Spinal cord (tissue), 9 donors: ENCODE measurements at regions not wholly inside any gene's neighbourhood (a gene's known extent, or its start where the extent isn't known, plus 50 kb on each side); places are given as distances from the start of the nearest gene placed in this dataset.

Experiments
- DNase-seq, 6 donors: peaks; one replicate each; pipeline versions ENCODE4 v3.0.0 to v3.0.0-alpha.2; 2013 to 2015; ENCODE audit warnings: low spot score in 6 of 6, low read depth in 4 of 6
- H3K27ac ChIP-seq: one replicate; pipeline ENCODE4 v1.5.1; 2013; ENCODE audit warnings: low read depth, low read length, control low read depth
- H3K27me3 ChIP-seq: one replicate; pipeline ENCODE4 v1.6.1; 2013; ENCODE audit warnings: low read length; ENCODE audit not compliant: control insufficient read depth, insufficient read depth
- H3K36me3 ChIP-seq: one replicate; pipeline ENCODE4 v1.6.1; 2013; ENCODE audit warnings: low read length; ENCODE audit not compliant: control insufficient read depth, insufficient read depth
- H3K4me1 ChIP-seq: one replicate; pipeline ENCODE4 v1.6.1; 2013; ENCODE audit warnings: low read length; ENCODE audit not compliant: control insufficient read depth, insufficient read depth
- H3K4me3 ChIP-seq: one replicate; pipeline ENCODE4 v1.5.1; 2013; ENCODE audit warnings: low read depth, low read length, control low read depth
- H3K9me3 ChIP-seq: one replicate; pipeline ENCODE4 v1.6.1; 2013; ENCODE audit warnings: low read length; ENCODE audit not compliant: control insufficient read depth, insufficient read depth
- WGBS: methylation state at CpG from one replicate; pipeline ENCODE4 v1.1.5; 2013; ENCODE audit warnings: missing lambda C conversion rate; ENCODE audit not compliant: insufficient coverage; 5-methylcytosine and 5-hydroxymethylcytosine counted together
- donor health status: healthy.

- Histone ChIP-seq H3K27ac (no peak overlapping the region), H3K9me3 (no peaks in the 10 kb centered on the region), H3K4me1 (peaks cover 32% of the 10 kb centered on the region), H3K4me3 (no peak overlapping the region), H3K27me3 (no peaks in the 10 kb centered on the region), H3K36me3 (no peaks in the 10 kb centered on the region)
- WGBS: 70% methylated on average over 2 of the region's 7 CpGs
- DNase-seq: no peak
Measured at GRCh38 chr2:109062145-109062858, 66.7 kb upstream of the SH3RF3 start.

GRCh38 chr2:109061736-109062135 lies 67.3 kb upstream of the SH3RF3 start:
- no peaks in the 10 kb centered on the region for H3K36me3 ChIP-seq
- H3K27ac ChIP-seq: no peak overlapping the region
- no peaks in the 10 kb centered on the region for H3K9me3 ChIP-seq
- DNase-seq: no peak
- no peaks in the 10 kb centered on the region for H3K27me3 ChIP-seq
- H3K4me1 ChIP-seq: peaks cover 32% of the 10 kb centered on the region
- WGBS: 89% methylated on average over 4 of the region's 4 CpGs
- no peak overlapping the region for H3K4me3 ChIP-seq

- no CpG with 5 or more reads among the region's 3 CpGs for WGBS
- H3K4me3 ChIP-seq: no peak overlapping the region
- no peaks in the 10 kb centered on the region for H3K9me3 ChIP-seq
- peaks cover 32% of the 10 kb centered on the region for H3K4me1 ChIP-seq
- H3K27me3 ChIP-seq: no peaks in the 10 kb centered on the region
- H3K36me3 ChIP-seq: no peaks in the 10 kb centered on the region
- H3K27ac ChIP-seq: no peak overlapping the region
- DNase-seq: no peak
Measured at GRCh38 chr2:109060496-109060895, 68.5 kb upstream of the SH3RF3 start.

GRCh38 chr2:109059474-109060165 lies 69.4 kb upstream of the SH3RF3 start:
- Histone ChIP-seq H3K4me3 (no peak overlapping the region), H3K36me3 (no peaks in the 10 kb centered on the region), H3K27me3 (no peaks in the 10 kb centered on the region), H3K4me1 (peaks cover 28% of the 10 kb centered on the region), H3K27ac (no peak overlapping the region), H3K9me3 (no peaks in the 10 kb centered on the region)
- WGBS: 57% methylated on average over 4 of the region's 7 CpGs
- no peak for DNase-seq

GRCh38 chr2:109058802-109059201 lies 69.8 kb upstream of the EDAR start:
- no peak for DNase-seq
- Histone ChIP-seq H3K27me3 (no peaks in the 10 kb centered on the region), H3K27ac (no peak overlapping the region), H3K36me3 (no peaks in the 10 kb centered on the region), H3K9me3 (no peaks in the 10 kb centered on the region), H3K4me3 (no peak overlapping the region), H3K4me1 (peaks cover 28% of the 10 kb centered on the region)
- 93% methylated on average over 6 of the region's 6 CpGs for WGBS

GRCh38 chr2:109058191-109058632 lies 69.2 kb upstream of the EDAR start:
- peak in 2 of 6 donors; percentile 46 to 78 for DNase-seq
- H3K36me3 ChIP-seq: no peaks in the 10 kb centered on the region
- no peak overlapping the region for H3K27ac ChIP-seq
- H3K4me3 ChIP-seq: no peak overlapping the region
- 26% methylated on average over 8 of the region's 9 CpGs for WGBS
- no peaks in the 10 kb centered on the region for H3K9me3 ChIP-seq
- H3K4me1 ChIP-seq: peaks cover 28% of the 10 kb centered on the region
- H3K27me3 ChIP-seq: no peaks in the 10 kb centered on the region

GRCh38 chr2:109057686-109058085 lies 68.7 kb upstream of the EDAR start:
- no peak for DNase-seq
- H3K4me3 ChIP-seq: no peak overlapping the region
- H3K4me1 ChIP-seq: peaks cover 24% of the 10 kb centered on the region
- no peaks in the 10 kb centered on the region for H3K36me3 ChIP-seq
- H3K27ac ChIP-seq: no peak overlapping the region
- no peaks in the 10 kb centered on the region for H3K27me3 ChIP-seq
- WGBS: 55% methylated on average over 9 of the region's 9 CpGs
- H3K9me3 ChIP-seq: no peaks in the 10 kb centered on the region

GRCh38 chr2:109055435-109055834 lies 66.4 kb upstream of the EDAR start:
- no peaks in the 10 kb centered on the region for H3K36me3 ChIP-seq
- H3K9me3 ChIP-seq: no peaks in the 10 kb centered on the region
- WGBS: 90% methylated on average over 11 of the region's 14 CpGs
- no peak for DNase-seq
- H3K4me1 ChIP-seq: peaks cover 24% of the 10 kb centered on the region
- no peaks in the 10 kb centered on the region for H3K27me3 ChIP-seq
- no peak overlapping the region for H3K4me3 ChIP-seq
- H3K27ac ChIP-seq: no peak overlapping the region

GRCh38 chr2:109054865-109055264 lies 65.8 kb upstream of the EDAR start:
- H3K4me3 ChIP-seq: no peak overlapping the region
- no peak for DNase-seq
- peaks cover 24% of the 10 kb centered on the region for H3K4me1 ChIP-seq
- no peaks in the 10 kb centered on the region for H3K9me3 ChIP-seq
- H3K27me3 ChIP-seq: no peaks in the 10 kb centered on the region
- no peak overlapping the region for H3K27ac ChIP-seq
- no CpG with 5 or more reads among the region's 3 CpGs for WGBS
- H3K36me3 ChIP-seq: no peaks in the 10 kb centered on the region

GRCh38 chr2:109053716-109054115 lies 64.7 kb upstream of the EDAR start:
- whole genome bisulfite sequencing: 91% methylated on average over 7 of the region's 9 CpGs
- H3K4me1 ChIP-seq: peaks cover 16% of the 10 kb centered on the region
- no peaks in the 10 kb centered on the region for H3K27me3 ChIP-seq
- no peaks in the 10 kb centered on the region for H3K9me3 ChIP-seq
- no peak for DNase-seq
- no peaks in the 10 kb centered on the region for H3K36me3 ChIP-seq
- no peak overlapping the region for H3K27ac ChIP-seq
- H3K4me3 ChIP-seq: no peak overlapping the region
